HG03159 (cell line): ENCODE measurements at regions not wholly inside any gene's neighbourhood (a gene's known extent, or its start where the extent isn't known, plus 50 kb on each side); places are given as distances from the start of the nearest gene placed in this dataset.
"Not testable (repeated sequence)": the region's sequence is repeated elsewhere in the genome, so short reads cannot be mapped to it uniquely, and the experiment has no call there.

Experiments used
- ATAC-seq: cut with Tn5 transposase; IDR thresholded peaks from one replicate; pipeline ENCODE4 v1.9.1; 2021; ENCODE audit warnings: mild to moderate bottlenecking, moderate library complexity; ENCODE audit not compliant: unreplicated experiment

DNA sequence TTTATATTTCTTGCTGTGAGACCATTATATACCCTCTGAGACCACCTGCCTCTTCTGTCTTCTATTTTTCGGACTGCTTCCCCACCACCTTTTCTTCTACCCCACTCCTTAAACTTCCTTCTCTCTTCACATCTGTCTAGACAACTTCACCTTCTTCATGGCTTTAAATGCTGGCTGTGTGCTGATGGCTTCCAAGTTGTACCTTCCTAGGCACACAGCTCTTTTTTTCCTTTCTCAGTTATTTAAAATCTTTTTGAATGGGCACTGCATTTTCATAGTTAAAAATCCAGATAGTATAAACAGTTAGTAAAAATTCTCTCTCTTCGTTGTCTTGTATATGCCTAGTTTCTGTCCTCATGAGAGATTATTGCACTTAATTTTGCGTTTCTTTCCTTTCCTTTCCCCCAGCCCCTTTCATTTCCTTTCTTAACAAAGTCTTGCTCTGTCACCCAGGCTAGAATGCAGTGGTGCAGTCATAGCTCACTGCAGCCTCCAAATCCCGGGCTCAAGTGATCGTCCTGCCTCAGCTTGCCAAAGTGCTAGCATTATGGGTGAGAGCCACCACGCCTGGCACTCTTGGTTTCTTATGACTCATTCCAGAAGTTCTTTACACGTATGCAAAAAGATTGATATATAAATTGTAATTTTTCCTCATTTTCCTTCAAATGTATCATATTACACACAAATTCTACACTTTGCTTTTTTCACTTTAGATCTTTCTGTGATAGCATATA is 114.3 kb downstream of the NPIPB5 start:
- ATAC-seq = no peak

DNA sequence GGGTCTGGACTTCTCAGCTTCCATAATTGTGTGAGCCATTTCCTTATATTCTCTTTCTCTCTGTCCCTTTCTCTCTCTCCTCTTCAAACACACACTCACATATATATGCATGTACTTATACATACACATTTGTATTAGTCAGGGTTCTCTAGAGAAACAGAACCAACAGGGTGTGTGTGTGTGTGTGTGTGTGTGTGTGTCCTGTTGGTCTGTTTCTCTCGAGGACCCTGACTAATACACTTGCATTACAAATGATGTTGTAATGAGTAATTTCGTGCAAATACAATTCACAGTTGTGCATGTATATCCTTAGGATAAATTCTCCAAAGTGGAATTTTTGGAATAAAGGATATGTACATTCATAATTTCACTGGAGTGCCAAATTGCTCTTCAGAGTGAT is 115.3 kb downstream of the NPIPB5 start:
- no peak for ATAC-seq

DNA sequence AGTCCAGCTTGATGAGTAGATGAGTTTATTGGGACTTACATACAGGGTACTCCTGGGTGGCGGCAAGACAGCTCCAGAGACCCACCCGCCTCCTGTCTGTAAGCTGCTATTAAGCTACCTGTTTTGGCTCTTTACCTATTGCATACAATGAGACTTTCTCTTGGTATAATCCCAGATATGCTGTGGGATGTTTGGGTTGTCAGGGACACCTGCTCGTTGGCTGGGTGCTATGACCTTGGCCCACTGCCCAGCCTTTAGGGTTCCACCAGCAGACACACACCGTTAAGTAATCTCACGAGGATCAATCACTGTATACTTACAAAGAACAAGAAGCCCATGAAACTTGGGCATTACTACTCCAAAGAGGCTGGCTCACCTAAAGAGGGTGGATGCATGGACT is 116.4 kb downstream of the NPIPB5 start:
- ATAC-seq = no peak

DNA sequence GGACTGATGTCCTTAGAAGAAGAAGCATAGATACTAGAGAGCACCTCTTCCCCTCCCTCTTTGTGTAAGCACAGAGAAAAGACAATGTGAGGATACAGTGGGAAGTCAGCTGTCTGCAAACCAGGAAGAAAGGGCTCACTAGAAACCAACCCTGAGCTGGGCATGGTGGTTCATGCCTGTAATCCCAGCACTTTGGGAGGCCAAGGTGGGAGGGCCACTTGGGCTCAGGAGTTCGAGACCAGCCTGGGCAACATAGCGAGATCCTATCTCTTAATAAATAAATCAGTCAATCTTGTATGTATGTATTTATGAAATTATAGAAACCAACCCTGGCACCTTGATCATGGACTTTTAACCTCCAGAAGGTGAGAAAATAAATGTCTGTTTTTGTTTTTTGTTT is 118.3 kb downstream of the NPIPB5 start:
- ATAC-seq = no peak

DNA sequence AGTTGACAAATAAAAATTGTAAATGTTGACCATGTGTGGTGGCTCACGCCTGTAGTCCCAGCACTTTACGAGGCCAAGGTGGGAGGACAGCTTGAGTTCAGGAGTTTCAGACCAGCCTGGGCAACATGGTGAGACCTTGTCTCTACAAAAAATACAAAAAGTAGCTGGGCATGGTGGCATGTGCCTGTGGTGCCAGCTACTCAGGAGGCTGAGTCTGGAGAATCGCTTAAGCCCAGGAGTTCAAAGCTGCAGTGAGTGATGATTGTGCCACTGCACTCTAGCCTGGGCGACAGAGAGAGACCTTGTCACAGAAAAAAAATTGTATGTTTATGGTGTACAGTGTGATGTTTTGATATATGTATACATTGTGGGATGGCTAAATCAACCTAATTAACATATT is 119.6 kb downstream of the NPIPB5 start:
- no peak for ATAC-seq

DNA sequence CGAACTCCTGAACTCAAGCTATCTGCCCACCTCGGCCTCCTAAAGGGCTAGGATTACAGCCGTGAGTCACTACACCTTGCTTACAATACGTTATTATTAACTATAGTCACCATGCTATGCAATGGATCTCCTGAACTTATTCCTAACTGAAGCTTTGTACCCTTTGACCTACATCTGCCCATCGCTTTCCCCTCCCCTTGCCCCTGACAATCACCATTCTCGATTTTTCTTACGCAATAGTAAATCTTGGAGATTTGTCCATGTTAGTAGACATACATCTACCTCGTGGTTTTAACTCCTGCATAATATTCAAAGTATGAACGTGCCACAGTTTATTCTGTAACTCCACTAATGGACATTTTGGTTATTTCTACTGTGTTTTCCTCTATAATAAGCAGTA is 120.6 kb downstream of the NPIPB5 start:
- ATAC-seq = no peak

DNA sequence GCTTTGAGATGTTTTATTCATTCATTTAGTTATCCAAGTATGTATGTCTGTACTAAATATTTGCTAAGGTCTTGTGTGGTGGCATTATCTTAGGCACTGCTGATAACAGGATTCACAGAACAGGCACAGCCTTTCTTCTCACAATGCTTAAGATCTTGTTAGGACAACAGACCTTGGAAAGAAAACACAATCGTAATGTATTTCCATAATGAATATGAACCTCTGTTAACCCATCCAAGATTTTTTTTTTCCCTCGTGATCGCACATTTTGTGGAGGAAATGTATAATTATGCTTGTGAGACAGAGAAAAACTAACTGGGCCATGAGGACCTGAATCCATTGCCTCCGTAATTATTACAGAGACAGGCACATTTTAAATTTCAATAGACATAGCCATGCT is 121.9 kb downstream of the NPIPB5 start:
- no peak for ATAC-seq

DNA sequence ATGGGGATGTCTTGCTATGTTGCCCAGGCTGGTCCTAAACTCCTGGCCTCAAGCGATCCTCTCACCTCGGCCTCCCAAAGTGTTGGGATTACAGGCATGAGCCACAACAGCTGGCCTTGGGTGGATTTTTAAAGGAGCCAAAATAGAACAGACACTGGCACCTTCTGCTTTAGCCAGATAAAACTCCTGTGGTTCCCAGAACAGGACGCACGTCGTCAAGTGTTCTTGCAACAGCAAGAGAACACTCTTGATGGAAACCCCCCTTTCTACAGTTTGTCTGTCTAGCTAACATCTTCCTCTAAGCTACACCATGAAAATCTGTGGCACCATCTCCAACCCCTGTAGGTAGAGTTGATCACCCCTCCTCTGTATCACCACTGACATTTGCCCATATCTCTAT is 122.6 kb downstream of the NPIPB5 start:
- no peak for ATAC-seq

DNA sequence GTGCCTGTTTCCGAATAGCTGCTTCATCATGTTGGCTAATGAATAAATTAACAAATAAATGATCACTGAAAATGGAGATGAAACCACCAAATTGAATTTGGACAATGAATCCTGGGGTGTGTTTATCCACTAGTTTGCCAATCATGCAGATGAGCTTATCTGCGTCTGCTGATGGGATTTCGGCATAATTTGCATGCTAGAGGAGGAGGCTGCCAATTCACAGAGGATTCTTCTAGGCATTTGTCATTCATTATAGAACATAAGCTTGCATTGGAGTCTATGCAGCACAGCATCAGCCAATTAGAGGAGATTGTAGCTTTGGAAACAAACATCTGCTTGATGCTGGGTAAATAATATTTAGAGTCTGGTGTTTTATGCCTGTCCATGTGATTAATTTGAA is 123.1 kb downstream of the NPIPB5 start:
- no peak for ATAC-seq

DNA sequence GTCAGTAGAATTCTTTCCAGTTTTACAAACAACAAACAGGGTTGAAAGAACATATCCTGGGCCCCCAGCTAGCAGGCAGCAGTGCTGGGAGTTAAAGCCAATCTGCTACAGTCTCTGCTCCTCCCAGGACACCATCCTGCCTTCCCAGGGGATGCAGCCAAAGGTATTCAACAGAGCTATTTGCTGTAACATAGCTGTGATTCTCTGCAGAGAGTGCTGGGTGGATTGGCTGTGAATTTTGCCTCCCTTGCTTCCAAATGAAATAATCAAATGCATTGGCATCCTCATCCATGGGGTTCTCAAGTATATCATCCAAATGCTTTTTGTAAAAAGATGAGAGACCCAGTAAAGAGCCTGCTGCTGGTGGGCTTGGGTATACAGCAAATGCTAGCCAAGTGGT is 124.3 kb downstream of the NPIPB5 start:
- no peak for ATAC-seq

DNA sequence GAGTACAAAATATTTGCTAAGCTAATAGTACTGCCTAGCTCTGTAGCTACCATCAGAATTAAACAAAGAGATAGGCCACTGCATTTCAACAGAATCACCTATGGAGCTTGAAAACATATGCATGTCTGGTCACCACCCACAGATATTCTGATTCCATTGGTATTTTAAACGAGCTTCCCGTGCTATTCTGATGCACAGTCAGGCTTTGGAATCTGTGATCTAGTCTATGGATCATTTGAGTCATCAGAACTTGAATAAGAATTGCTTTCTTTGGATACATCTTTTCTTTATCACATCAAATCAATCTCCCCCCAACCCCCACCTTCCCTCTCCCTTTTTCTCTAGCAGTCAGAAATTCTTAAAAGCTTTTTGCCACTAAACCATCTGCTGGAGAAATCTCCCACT is 124.7 kb downstream of the NPIPB5 start:
- ATAC-seq = no peak

DNA sequence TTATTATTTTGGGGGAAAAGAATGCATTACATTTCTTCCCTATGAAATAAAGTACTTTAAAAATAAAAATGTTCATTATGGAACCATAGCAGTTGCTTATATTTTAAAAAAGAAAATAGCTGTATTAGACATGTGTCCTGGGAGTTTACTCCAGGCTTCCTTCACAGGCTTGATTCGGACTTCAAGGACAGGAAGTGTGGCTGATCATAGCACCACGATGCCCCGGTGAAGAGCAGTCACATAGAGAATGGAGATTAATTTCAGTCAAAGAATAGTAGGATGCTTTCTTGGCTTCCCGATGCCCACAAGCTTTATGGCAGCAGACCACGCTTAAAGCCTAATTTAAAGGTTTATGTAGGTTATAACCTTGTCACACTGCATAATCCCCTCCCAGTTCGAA is 125.1 kb downstream of the NPIPB5 start:
- no peak for ATAC-seq

DNA sequence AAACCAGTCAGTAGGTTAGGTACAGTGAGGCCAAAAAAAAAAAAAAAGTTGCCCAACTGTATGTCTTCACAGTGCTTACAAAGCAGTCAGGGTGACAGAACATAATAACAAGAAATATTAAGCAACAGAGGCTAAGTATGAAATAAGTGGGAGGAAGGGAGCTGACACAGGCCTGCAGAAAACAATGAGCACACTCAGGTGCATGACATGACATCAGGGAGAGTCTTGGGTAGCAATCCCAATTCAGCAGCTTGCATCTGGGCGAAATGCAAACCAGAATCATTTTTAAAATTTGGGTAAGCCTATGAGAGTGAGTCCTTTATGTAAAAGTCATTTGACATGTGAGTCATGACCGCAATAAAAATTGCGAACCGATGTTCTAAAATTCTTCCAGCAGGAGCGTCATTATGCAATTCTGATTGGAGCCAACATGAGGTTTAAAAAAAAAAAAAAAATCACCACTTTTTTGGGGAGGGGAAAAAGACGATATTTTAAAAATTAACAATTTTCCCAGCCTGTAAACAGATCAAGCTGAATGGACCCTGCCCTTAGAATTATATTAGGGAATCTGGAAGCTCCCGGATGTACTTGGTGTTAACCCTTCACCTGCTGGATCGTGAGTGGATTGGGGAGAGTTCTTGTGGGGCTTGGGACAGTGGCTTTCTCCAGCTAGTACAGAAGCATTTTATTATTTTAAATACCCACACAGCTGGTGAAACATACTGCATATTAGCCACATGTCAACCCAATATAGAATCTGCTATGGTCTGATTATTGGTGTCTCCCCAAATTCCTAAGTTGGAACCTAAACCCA is 127.9 kb downstream of the NPIPB5 start:
- no peak for ATAC-seq

DNA sequence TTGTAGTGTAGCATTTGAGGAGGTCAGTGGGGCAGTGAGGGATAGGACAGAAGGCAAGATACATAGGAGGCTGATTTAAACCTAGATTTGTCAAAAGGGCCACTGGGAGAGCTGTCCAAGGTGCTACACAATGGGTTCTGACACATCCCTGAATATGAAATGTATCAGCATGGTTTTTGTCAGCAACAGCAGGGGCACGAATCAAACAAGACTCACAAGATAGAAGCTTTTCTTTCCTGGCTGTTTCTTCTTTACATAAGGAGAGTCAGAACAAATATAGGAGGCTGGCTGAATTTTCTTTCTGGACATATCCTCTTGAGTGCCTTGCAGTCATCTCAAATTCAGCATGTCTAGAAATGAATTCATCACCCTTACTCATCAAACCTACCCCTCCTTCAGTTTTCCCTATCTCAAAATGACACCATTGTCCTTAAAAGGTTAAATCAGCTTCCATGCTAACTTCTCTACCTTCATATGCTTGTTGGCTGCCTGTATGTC is 130.5 kb downstream of the NPIPB5 start:
- ATAC-seq = no peak

DNA sequence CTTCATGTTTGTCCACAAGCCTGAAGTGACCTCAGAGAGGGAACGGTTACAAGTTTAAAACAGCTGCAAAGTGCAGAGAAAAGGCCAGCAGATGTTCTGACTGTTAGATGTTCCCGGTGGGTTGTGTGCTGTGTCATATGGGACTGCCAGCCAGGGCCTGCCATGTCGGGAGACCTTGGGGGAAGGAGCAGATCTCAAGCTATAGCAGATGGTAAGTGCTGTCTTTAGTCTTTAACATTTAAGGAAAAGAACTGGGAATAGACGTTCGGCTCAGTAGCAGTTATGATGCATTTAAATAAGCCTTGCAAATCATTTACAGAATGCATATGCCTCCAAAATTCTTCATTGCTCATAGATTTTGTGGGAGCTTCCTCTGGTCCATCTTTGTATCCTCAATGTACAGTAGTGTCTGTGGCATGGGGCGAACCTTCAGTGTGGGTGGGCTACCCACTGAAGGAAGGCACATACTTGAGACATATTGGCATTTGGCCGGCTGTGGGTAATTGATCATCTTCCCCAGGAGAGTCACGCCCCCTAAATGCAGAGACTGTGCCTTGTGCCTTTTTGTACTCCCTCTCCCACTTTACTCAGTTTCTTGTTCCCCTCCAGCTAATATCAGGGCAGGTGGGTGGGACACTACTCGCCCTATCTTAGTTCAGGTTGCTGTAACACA is 131.9 kb downstream of the NPIPB5 start:
- no peak for ATAC-seq

DNA sequence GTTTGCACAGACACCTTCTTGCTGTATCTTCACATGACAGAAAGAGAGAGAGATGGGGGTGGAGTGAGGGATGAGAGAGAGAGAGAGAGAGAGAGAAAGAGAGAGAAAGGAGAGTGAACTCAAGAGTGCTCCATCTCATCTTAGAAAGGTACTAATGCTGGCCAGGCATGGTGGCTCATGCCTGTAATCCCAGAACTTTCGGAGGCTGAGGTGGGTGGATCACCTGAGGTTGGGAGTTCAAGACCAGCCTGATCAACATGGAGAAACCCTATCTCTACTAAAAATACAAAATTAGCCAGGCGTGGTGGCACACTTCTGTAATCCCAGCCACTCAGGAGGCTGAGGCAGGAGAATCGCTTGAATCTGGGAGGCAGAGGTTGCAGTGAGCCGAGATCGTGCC is 132.5 kb downstream of the NPIPB5 start:
- not testable (repeated sequence) for ATAC-seq

DNA sequence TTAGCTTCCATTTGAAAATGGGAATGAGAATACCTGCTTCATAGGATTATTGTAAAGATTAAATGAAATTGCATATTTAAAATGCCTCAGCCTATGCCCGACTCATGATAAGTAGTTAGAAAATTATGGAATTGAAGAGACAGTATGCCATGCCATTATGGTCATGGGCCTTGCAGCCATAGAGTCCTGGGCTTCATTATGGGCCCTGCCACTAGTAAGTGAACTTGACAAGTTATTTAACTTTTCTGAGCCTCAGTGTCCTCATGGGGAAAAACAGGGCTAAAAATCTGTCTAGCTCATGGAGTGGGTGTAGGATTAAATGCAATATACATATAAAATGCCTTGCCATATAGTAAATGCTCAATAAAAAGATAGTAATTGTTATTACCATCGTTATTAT is 133.2 kb downstream of the NPIPB5 start:
- no peak for ATAC-seq

DNA sequence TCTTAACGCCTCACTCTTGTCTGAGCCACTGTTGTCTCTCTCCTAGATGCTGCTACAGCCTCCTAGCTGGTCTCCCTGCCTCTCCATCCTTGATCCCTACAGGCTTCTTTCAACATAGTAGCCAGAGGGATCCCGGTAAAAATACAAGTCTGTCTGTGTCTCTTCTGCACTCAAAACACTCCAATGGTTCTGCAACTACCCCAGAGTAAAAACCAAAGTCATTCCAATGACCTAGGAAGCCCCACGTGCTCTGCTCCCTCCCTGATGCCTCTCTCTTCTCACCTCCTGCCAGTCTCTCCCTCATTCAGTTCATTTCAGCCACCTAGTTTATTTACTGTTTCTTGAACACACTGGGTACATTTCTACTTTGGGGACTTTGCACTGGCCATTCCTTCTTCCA is 135.2 kb downstream of the NPIPB5 start:
- no peak for ATAC-seq

DNA sequence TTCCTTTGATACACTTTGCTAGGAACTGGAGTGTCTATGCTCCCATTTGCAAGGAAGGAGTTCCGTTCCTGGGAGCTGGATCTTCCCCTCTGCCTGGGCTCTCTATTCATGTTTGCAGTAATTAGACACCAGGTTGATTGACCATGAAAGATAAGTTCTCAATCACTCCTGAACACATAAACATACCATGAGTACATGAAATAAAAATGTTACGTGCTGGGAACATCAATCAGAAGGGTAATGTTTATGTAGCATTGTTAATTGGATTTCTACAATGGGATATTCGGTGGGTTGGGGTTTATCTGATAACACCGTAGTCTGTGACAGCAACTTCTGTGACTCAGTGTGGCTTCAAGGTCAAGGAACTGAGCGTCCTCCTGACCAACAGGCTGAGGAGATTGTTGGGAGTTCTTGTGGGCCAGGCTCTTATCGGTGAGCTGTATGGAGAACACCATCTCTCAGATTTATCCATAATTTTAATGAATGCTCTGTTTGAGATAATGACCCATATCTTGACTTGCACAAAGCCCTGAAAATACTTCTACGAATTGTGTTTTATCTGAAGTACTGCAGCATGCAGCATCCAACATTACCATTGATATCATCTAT is 136.4 kb downstream of the NPIPB5 start:
- no peak for ATAC-seq

DNA sequence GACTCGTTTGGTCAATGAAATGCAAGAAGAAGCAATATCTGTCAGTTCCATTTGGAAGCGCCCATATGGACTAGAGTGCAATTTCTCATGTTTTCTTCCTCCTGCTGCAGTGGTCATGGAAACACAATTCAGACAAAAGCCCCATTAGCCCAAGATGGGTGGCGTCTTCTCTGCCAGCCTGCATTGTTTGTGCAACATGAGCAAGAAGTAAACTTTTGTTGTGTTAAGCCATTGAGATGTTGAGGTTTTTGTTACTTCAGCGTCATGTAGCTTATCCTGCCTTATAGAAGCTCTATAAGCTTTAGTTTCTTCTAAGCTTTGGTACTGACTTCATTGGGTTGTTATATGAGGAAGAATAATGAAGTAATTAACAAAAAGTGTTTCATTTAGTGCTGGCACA is 137.4 kb downstream of the NPIPB5 start:
- no peak for ATAC-seq

DNA sequence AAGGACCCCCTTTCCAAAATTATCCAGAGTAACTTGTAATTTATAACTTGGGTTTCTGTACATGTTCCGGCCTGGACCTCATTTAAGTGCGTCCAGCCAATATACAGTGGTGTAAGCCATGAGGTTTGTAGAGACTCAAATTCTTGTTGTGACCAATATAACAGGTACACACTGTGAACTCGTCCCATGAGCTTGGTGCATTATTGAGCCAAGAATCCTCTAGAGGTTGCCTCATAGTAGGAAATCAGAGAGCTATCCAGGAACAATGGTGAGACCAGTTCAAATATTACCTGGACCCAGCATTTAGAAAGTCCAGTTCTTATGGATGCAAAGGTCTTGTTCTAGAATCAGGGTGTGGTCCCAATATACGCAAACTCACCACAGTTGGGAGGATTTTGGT is 138.2 kb downstream of the NPIPB5 start:
- ATAC-seq = no peak
